ENCODE measurements at regions not wholly inside any gene's neighbourhood (a gene's known extent, or its start where the extent isn't known, plus 50 kb on each side); places are given as distances from the start of the nearest gene placed in this dataset.

DNA sequence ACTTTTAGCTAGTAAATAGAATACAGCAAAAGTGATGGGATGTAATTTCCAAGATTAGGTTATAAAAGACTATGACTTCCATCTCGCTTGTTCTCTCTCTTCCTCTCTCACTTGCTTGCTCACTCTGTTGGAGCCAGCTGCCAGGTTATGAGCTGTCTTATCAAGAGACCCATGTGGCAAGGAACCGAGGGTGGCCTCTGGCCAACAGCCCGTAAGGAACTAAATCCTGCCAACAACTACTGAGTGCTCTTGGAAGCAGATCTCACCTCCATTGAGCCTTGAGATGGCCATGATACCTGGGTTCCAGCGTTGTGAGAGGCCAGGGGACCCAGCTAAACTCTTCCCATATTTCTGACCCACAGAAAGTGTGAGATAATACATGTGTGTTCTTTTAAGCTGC is 636.1 kb downstream of the ACTL7B start:
- Histone ChIP-seq H3K4me3 (ENCODE audit: low read depth in 1 of 5, low read length in 5 of 5) (no peak overlapping the region), H3K27ac (ENCODE audit: low read depth, low read length) (no peak overlapping the region), H3K9me3 (ENCODE audit: control insufficient read depth in 5 of 5, low read length in 5 of 5) (no peaks in the 10 kb centered on the region), H3K4me1 (ENCODE audit: control insufficient read depth in 5 of 5, insufficient read depth in 5 of 5, low read length in 5 of 5) (peaks cover 0 to 3% (median 1%) of the 10 kb centered on the region in 5 donors), H3K36me3 (ENCODE audit: control insufficient read depth in 5 of 5, insufficient read depth in 5 of 5, low read length in 5 of 5) (no peaks in the 10 kb centered on the region), H3K27me3 (ENCODE audit: control insufficient read depth in 5 of 5, insufficient read depth in 4 of 5, low read length in 5 of 5) (no peaks in the 10 kb centered on the region), H3K9ac (ENCODE audit: low read length in 5 of 5) (no peak overlapping the region)

DNA sequence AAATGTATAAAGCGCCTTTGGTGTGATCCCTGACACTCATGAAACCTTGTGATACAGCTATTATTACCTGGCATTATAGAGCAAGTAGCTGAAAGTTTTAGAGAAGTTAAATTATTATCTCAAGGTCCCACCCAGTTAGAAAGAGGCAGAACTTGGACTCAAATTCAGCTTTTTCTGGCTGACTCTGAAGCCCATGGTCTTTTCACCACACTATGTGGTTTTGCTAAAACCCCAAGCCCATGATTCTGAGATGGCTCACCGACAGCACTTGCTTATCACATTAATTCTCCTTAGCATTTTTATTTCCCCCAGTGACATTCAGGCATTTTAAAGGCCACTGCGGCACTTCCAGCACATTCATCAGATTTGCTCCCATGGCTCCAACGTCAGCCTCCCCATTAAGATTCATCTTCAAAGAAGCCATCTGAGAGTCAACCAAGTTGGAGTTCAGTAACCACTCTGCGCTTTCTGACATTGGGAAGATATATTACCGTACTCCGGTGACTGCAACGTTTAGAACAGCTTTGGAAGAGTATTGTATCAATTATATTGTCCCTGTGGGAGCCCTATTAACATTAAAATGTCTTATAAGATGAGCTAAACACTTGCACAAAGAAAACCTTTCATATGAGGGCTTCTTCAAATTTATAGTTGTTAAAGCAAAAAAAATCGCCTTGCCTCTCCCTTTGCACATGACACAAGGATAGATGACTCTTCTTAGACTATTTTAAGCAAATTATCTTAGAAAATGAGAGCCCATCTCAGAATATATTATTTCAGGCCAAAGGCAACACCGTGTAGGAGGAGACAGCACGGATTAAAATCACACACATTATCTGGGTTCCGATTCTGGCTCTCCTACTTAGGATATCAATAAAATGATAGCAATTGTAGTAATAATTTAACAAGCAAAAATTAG is 638.1 kb downstream of the ACTL7B start:
- Histone ChIP-seq H3K4me3 (ENCODE audit: low read depth in 1 of 5, low read length in 5 of 5) (no peak overlapping the region), H3K27ac (ENCODE audit: low read depth, low read length) (no peak overlapping the region), H3K36me3 (ENCODE audit: control insufficient read depth in 5 of 5, insufficient read depth in 5 of 5, low read length in 5 of 5) (no peaks in the 10 kb centered on the region), H3K27me3 (ENCODE audit: control insufficient read depth in 5 of 5, insufficient read depth in 4 of 5, low read length in 5 of 5) (no peaks in the 10 kb centered on the region), H3K9ac (ENCODE audit: low read length in 5 of 5) (no peak overlapping the region), H3K9me3 (ENCODE audit: control insufficient read depth in 5 of 5, low read length in 5 of 5) (no peaks in the 10 kb centered on the region), H3K4me1 (ENCODE audit: control insufficient read depth in 5 of 5, insufficient read depth in 5 of 5, low read length in 5 of 5) (no peaks in the 10 kb centered on the region)

DNA sequence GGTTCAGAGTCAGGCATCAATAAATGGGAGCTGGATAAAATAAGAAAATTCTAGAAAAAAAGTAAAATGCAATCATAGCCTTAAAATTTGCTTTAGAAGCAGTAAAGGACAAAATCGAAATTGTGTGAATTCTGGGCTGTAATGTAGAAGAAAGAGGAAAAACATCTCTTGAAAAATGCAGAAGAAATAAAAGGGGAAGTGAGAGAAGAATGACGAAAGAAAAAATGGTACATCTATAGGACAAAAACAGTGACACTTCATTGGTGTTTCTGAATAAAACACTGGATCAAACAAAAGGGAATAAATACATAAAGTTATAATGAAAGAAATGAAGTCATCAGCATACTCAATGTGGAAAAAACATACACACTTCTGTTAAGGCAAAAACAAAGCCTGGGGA is 642.3 kb downstream of the ACTL7B start:
- H3K36me3 ChIP-seq (ENCODE audit: control insufficient read depth in 5 of 5, insufficient read depth in 5 of 5, low read length in 5 of 5), result no peaks in the 10 kb centered on the region
- no peak overlapping the region for H3K27ac ChIP-seq (ENCODE audit: low read depth, low read length)
- no peaks in the 10 kb centered on the region for H3K27me3 ChIP-seq (ENCODE audit: control insufficient read depth in 5 of 5, insufficient read depth in 4 of 5, low read length in 5 of 5)
- H3K9me3 ChIP-seq (ENCODE audit: control insufficient read depth in 5 of 5, low read length in 5 of 5), result no peaks in the 10 kb centered on the region
- H3K9ac ChIP-seq (ENCODE audit: low read length in 5 of 5), result no peak overlapping the region
- H3K4me1 ChIP-seq (ENCODE audit: control insufficient read depth in 5 of 5, insufficient read depth in 5 of 5, low read length in 5 of 5), result peaks cover 0 to 6% (median 0%) of the 10 kb centered on the region in 5 donors
- no peak overlapping the region for H3K4me3 ChIP-seq (ENCODE audit: low read depth in 1 of 5, low read length in 5 of 5)

DNA sequence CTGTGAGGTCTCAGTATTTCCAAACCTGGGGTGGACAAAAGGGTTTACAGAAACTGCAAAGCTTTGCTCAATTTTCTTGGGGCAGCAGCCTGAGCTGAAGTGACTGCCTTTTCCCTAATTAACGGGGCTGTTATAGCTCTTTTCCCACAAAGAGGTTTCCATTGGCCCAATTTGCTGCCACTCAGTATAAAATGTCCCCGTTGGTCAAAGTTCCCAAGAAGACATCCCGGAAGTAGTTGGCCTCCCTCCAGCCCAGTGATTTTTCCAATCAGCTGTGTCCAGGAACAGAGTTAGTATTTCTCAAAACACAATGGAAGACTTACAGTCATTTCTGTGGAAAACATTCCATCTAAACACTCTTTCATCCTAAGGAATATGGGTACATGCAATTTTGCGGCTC is 643.6 kb downstream of the ACTL7B start:
- Histone ChIP-seq H3K4me1 (ENCODE audit: control insufficient read depth in 5 of 5, insufficient read depth in 5 of 5, low read length in 5 of 5) (peaks cover 0 to 6% (median 0%) of the 10 kb centered on the region in 5 donors), H3K36me3 (ENCODE audit: control insufficient read depth in 5 of 5, insufficient read depth in 5 of 5, low read length in 5 of 5) (no peaks in the 10 kb centered on the region), H3K27ac (ENCODE audit: low read depth, low read length) (no peak overlapping the region), H3K4me3 (ENCODE audit: low read depth in 1 of 5, low read length in 5 of 5) (no peak overlapping the region), H3K9ac (ENCODE audit: low read length in 5 of 5) (no peak overlapping the region), H3K27me3 (ENCODE audit: control insufficient read depth in 5 of 5, insufficient read depth in 4 of 5, low read length in 5 of 5) (no peaks in the 10 kb centered on the region), H3K9me3 (ENCODE audit: control insufficient read depth in 5 of 5, low read length in 5 of 5) (no peaks in the 10 kb centered on the region)

DNA sequence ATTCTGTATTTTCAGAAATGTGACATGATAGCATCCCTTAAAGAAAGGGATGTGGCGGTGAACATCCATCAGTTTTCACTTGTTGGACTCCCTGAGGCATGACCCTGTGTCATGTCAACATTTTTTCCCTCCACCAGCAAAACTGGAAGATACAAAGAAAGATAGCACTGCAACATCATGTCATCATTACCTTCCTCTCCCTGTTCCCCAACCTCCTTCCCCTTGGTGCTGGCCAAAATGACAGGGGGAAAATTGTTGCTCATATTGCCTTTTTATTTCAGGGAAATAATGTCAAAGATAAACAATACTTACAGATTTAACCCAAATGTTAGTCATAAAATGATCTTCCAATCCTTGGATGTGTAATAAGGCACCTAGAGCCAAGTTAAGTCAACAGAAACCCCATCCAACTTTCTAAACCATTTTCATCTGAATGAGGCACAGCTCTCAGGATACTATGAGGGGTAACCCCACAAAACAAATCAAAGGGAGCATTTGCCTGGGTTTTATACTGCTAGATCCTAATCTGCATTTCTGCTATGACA is 644.3 kb downstream of the ACTL7B start:
- Histone ChIP-seq H3K27ac (ENCODE audit: low read depth, low read length) (no peak overlapping the region), H3K9ac (ENCODE audit: low read length in 5 of 5) (no peak overlapping the region), H3K4me3 (ENCODE audit: low read depth in 1 of 5, low read length in 5 of 5) (no peak overlapping the region), H3K27me3 (ENCODE audit: control insufficient read depth in 5 of 5, insufficient read depth in 4 of 5, low read length in 5 of 5) (no peaks in the 10 kb centered on the region), H3K36me3 (ENCODE audit: control insufficient read depth in 5 of 5, insufficient read depth in 5 of 5, low read length in 5 of 5) (no peaks in the 10 kb centered on the region), H3K9me3 (ENCODE audit: control insufficient read depth in 5 of 5, low read length in 5 of 5) (no peaks in the 10 kb centered on the region), H3K4me1 (ENCODE audit: control insufficient read depth in 5 of 5, insufficient read depth in 5 of 5, low read length in 5 of 5) (peaks cover 0 to 6% (median 0%) of the 10 kb centered on the region in 5 donors)

DNA sequence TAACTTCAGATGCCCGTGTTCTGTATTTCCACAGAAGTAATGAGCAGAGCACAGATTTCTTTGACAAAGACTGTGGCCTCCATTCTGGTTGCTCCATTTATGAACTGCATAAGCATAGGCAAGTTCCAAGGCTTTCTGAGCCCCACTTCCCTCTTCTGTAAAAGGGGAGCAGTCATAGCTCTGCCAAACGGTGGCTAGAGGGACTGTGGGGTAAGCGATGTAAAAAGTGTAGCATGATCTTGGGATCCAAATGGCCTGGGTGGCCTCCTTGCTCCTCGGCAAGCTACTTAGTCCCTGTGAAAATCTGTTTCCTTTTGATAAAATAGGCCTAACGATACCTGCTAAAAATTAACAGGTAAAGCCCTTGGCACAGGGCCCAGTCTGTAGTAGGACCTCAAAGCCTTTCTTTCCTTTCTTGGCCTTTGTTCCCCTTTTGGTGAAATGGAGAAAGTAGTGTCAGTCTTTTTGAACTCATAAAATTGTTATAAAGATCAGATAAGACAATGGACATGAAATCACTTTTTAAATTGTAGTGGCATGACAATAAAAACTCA is 646.6 kb downstream of the ACTL7B start:
- no peaks in the 10 kb centered on the region for H3K27me3 ChIP-seq (ENCODE audit: control insufficient read depth in 5 of 5, insufficient read depth in 4 of 5, low read length in 5 of 5)
- no peak overlapping the region for H3K4me3 ChIP-seq (ENCODE audit: low read depth in 1 of 5, low read length in 5 of 5)
- H3K27ac ChIP-seq (ENCODE audit: low read depth, low read length), result no peak overlapping the region
- no peaks in the 10 kb centered on the region for H3K9me3 ChIP-seq (ENCODE audit: control insufficient read depth in 5 of 5, low read length in 5 of 5)
- no peak overlapping the region for H3K9ac ChIP-seq (ENCODE audit: low read length in 5 of 5)
- H3K4me1 ChIP-seq (ENCODE audit: control insufficient read depth in 5 of 5, insufficient read depth in 5 of 5, low read length in 5 of 5), result peaks cover 0 to 6% (median 0%) of the 10 kb centered on the region in 5 donors
- H3K36me3 ChIP-seq (ENCODE audit: control insufficient read depth in 5 of 5, insufficient read depth in 5 of 5, low read length in 5 of 5), result no peaks in the 10 kb centered on the region

DNA sequence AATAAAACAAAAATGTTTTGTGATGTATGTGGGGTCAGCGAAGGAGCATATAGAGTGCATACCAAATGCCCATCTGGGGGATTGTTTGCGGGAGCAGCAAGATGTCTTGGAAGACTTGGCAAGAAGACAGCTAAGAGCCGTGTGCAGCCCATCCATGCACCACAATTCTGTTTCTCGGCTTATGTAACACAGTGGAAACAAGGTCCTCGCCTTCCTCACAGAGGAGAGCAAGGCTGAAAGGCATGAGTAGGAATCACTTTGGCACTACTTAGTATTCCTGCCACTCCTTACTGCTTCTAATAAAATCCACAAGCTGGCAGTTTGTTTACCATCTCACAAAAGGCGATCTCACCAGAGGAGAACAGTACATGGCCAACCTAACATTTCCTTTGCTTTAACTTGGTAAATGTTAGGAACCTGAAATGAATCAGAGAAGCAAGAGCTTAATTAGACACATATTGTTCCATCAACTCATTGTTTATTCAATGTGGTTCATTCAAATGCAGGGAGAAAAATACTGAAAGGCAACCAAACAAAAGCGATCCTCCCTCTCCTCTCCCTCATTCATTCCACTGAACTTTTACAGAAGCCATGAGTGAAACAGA is 648.1 kb downstream of the ACTL7B start:
- no peak overlapping the region for H3K27ac ChIP-seq (ENCODE audit: low read depth, low read length)
- H3K9me3 ChIP-seq (ENCODE audit: control insufficient read depth in 5 of 5, low read length in 5 of 5), result peaks cover 0 to 3% (median 2%) of the 10 kb centered on the region in 5 donors
- no peak overlapping the region for H3K4me3 ChIP-seq (ENCODE audit: low read depth in 1 of 5, low read length in 5 of 5)
- H3K4me1 ChIP-seq (ENCODE audit: control insufficient read depth in 5 of 5, insufficient read depth in 5 of 5, low read length in 5 of 5), result peaks cover 0 to 6% (median 0%) of the 10 kb centered on the region in 5 donors
- no peaks in the 10 kb centered on the region for H3K36me3 ChIP-seq (ENCODE audit: control insufficient read depth in 5 of 5, insufficient read depth in 5 of 5, low read length in 5 of 5)
- no peak overlapping the region for H3K9ac ChIP-seq (ENCODE audit: low read length in 5 of 5)
- H3K27me3 ChIP-seq (ENCODE audit: control insufficient read depth in 5 of 5, insufficient read depth in 4 of 5, low read length in 5 of 5), result no peaks in the 10 kb centered on the region

DNA sequence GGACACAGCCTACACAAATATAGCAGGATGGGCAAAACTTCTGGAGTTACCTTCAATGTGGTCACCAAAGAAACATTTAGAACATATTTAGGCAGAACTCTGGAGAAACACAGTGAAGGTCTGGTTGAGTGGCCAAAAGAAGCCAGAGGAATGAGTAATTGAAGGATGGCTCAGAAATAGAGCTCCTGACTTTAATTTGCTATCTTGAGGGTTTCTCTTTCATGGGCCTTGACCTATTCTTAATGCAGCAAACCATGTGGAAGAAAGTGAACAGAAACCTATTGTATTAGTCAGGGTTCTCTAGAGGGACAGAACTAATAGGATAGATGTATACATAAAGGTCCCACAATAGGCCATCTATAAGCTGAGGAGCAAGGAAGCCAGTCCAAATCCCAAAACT is 650.5 kb downstream of the ACTL7B start:
- Histone ChIP-seq H3K9ac (ENCODE audit: low read length in 5 of 5) (no peak overlapping the region), H3K4me3 (ENCODE audit: low read depth in 1 of 5, low read length in 5 of 5) (no peak overlapping the region), H3K27ac (ENCODE audit: low read depth, low read length) (no peak overlapping the region), H3K4me1 (ENCODE audit: control insufficient read depth in 5 of 5, insufficient read depth in 5 of 5, low read length in 5 of 5) (no peaks in the 10 kb centered on the region), H3K36me3 (ENCODE audit: control insufficient read depth in 5 of 5, insufficient read depth in 5 of 5, low read length in 5 of 5) (no peaks in the 10 kb centered on the region), H3K27me3 (ENCODE audit: control insufficient read depth in 5 of 5, insufficient read depth in 4 of 5, low read length in 5 of 5) (no peaks in the 10 kb centered on the region), H3K9me3 (ENCODE audit: control insufficient read depth in 5 of 5, low read length in 5 of 5) (peaks cover 0 to 5% (median 2%) of the 10 kb centered on the region in 5 donors)

DNA sequence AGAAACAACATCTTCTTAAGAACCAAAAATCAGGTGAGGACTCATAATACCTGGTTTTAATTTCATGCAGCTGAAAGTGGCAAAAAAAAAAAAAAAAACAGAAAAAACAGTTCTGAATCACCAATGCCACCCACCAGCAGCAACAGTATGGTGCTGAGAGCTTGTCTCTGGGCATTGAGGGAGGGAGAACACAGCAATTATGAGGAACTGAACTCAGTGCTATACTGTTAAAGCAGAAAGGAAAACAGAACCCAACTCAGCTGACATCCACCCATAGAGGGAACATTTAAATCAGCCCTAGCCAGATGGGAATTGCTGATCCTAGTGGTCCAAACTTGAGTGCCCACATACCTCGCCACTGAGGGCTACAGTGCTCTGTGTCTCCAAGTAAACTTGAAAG is 657.9 kb downstream of the ACTL7B start:
- H3K9me3 ChIP-seq (ENCODE audit: control insufficient read depth in 5 of 5, low read length in 5 of 5), result peaks cover 0 to 7% (median 4%) of the 10 kb centered on the region in 5 donors
- no peak overlapping the region for H3K4me3 ChIP-seq (ENCODE audit: low read depth in 1 of 5, low read length in 5 of 5)
- H3K9ac ChIP-seq (ENCODE audit: low read length in 5 of 5), result no peak overlapping the region
- no peak overlapping the region for H3K27ac ChIP-seq (ENCODE audit: low read depth, low read length)
- no peaks in the 10 kb centered on the region for H3K4me1 ChIP-seq (ENCODE audit: control insufficient read depth in 5 of 5, insufficient read depth in 5 of 5, low read length in 5 of 5)
- no peaks in the 10 kb centered on the region for H3K27me3 ChIP-seq (ENCODE audit: control insufficient read depth in 5 of 5, insufficient read depth in 4 of 5, low read length in 5 of 5)
- H3K36me3 ChIP-seq (ENCODE audit: control insufficient read depth in 5 of 5, insufficient read depth in 5 of 5, low read length in 5 of 5), result no peaks in the 10 kb centered on the region

DNA sequence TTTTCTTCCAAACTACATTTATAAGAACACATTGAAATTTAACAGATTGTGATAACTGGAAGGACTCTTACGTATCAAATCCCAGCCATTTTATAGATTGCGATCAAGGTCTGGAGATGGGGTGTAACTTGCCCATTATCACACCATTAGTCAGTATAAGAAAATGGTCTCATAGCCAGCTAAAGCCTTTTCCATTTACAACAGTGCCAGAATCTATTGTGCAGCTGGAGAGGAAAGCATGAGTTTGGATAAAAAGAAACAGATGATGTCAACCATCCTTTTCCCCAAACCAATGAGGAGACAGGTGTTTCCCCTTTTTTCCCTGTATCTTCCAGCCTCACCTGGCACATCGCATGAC is 658.8 kb downstream of the ACTL7B start:
- no peak overlapping the region for H3K4me3 ChIP-seq (ENCODE audit: low read depth in 1 of 5, low read length in 5 of 5)
- H3K27ac ChIP-seq (ENCODE audit: low read depth, low read length), result no peak overlapping the region
- H3K36me3 ChIP-seq (ENCODE audit: control insufficient read depth in 5 of 5, insufficient read depth in 5 of 5, low read length in 5 of 5), result no peaks in the 10 kb centered on the region

More for the DNA sequence above, 658.8 kb downstream of the ACTL7B start:
- Histone ChIP-seq H3K9ac (ENCODE audit: low read length in 5 of 5) (no peak overlapping the region), H3K27me3 (ENCODE audit: control insufficient read depth in 5 of 5, insufficient read depth in 4 of 5, low read length in 5 of 5) (no peaks in the 10 kb centered on the region), H3K9me3 (ENCODE audit: control insufficient read depth in 5 of 5, low read length in 5 of 5) (peaks cover 0 to 5% (median 3%) of the 10 kb centered on the region in 5 donors), H3K4me1 (ENCODE audit: control insufficient read depth in 5 of 5, insufficient read depth in 5 of 5, low read length in 5 of 5) (no peaks in the 10 kb centered on the region)

All from subcutaneous abdominal adipose tissue (tissue), 5 donors.